ENCODE measurements at regions not wholly inside any gene's neighbourhood (a gene's known extent, or its start where the extent isn't known, plus 50 kb on each side); places are given as distances from the start of the nearest gene placed in this dataset.

GRCh38 chr11:88410656-88411055 is 73.1 kb upstream of the CTSC start:
- no peak for TF ChIP-seq CTCF (IDR thresholded peaks at IDR 0.05; ENCODE audit: control insufficient read depth, insufficient read depth, low read depth, low read length, missing control alignments)
- DNase-seq (ENCODE audit: low read depth) = no peak
- no peak overlapping the region for H3K4me3 ChIP-seq (ENCODE audit: control insufficient read depth, low read depth, low read length)

GRCh38 chr11:88410056-88410455 is 72.5 kb upstream of the CTSC start:
- DNase-seq (ENCODE audit: low read depth) = no peak
- H3K4me3 ChIP-seq (ENCODE audit: control insufficient read depth, low read depth, low read length) = no peak overlapping the region
- no peak for TF ChIP-seq CTCF (IDR thresholded peaks at IDR 0.05; ENCODE audit: control insufficient read depth, insufficient read depth, low read depth, low read length, missing control alignments)

- no peak for DNase-seq (ENCODE audit: low read depth)
- H3K4me3 ChIP-seq (ENCODE audit: control insufficient read depth, low read depth, low read length) = no peak overlapping the region
- TF ChIP-seq CTCF (IDR thresholded peaks at IDR 0.05; ENCODE audit: control insufficient read depth, insufficient read depth, low read depth, low read length, missing control alignments) = no peak
These were observed 69.3 kb upstream of the CTSC start for GRCh38 chr11:88406876-88407275.

GRCh38 chr11:88405853-88406252 is 68.3 kb upstream of the CTSC start:
- H3K4me3 ChIP-seq (ENCODE audit: control insufficient read depth, low read depth, low read length) = no peak overlapping the region
- DNase-seq (ENCODE audit: low read depth) = no peak
- no peak for TF ChIP-seq CTCF (IDR thresholded peaks at IDR 0.05; ENCODE audit: control insufficient read depth, insufficient read depth, low read depth, low read length, missing control alignments)

GRCh38 chr11:88404932-88405710 is 67.6 kb upstream of the CTSC start:
- no peak overlapping the region for H3K4me3 ChIP-seq (ENCODE audit: control insufficient read depth, low read depth, low read length)
- TF ChIP-seq CTCF (IDR thresholded peaks at IDR 0.05; ENCODE audit: control insufficient read depth, insufficient read depth, low read depth, low read length, missing control alignments) = no peak
- DNase-seq (ENCODE audit: low read depth) = no peak

- no peak for TF ChIP-seq CTCF (IDR thresholded peaks at IDR 0.05; ENCODE audit: control insufficient read depth, insufficient read depth, low read depth, low read length, missing control alignments)
- no peak overlapping the region for H3K4me3 ChIP-seq (ENCODE audit: control insufficient read depth, low read depth, low read length)
These were observed 66.9 kb upstream of the CTSC start for GRCh38 chr11:88404391-88404790.

More at GRCh38 chr11:88404391-88404790, 66.9 kb upstream of the CTSC start:
- no peak for DNase-seq (ENCODE audit: low read depth)

Measured in AG09309 (cell line).